ENCODE measurements at regions not wholly inside any gene's neighbourhood (a gene's known extent, or its start where the extent isn't known, plus 50 kb on each side); places are given as distances from the start of the nearest gene placed in this dataset.

GRCh38 chr1:67935560-67935959 is 102.3 kb upstream of the GNG12 start:
- no peaks in the 10 kb centered on the region for H3K27me3 ChIP-seq (ENCODE audit: control insufficient read depth in 4 of 4, insufficient read depth in 4 of 4, low read length in 3 of 4)

DNA sequence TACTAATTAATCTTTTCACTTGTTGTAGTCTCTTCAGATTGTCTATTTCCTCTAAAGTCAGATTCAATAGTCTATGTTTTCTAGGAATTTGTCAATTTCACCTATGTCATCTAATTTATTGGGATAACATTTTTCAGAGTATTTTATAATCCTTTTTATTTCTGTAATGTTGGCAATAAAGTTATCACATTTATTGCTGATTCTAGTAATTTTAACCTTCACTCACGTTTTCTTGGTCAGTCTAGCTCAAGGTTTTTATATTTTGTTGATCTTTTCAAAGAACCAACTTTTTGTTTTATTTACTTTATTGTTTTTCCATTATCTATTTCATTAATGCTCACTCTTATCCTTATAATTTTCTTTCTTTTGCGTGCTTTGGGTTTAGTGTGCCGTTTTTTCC is 97.9 kb upstream of the GNG12 start:
- no peak for DNase-seq (ENCODE audit: low spot score)
- Histone ChIP-seq H3K4me3 (ENCODE audit: low read depth in 1 of 3, low read length in 3 of 3) (no peak overlapping the region), H3K4me1 (ENCODE audit: control insufficient read depth in 4 of 4, insufficient read depth in 4 of 4, low read length in 3 of 4) (no peaks in the 10 kb centered on the region), H3K9me3 (ENCODE audit: control insufficient read depth in 4 of 4, low read length in 3 of 4) (no peaks in the 10 kb centered on the region), H3K9ac (ENCODE audit: low read depth in 1 of 2, low read length in 2 of 2) (no peak overlapping the region), H3K27ac (ENCODE audit: low read depth in 1 of 2, low read length in 2 of 2) (no peak overlapping the region), H3K36me3 (ENCODE audit: control insufficient read depth in 4 of 4, insufficient read depth in 3 of 4, low read depth in 1 of 4, low read length in 3 of 4) (no peaks in the 10 kb centered on the region), H3K27me3 (ENCODE audit: control insufficient read depth in 4 of 4, insufficient read depth in 4 of 4, low read length in 3 of 4) (no peaks in the 10 kb centered on the region)
- 81% methylated on average over 3 of the region's 3 CpGs for WGBS
- TF ChIP-seq FOXA1 (IDR thresholded peaks at IDR 0.05): no peak
- TF ChIP-seq HNF4A (conservative IDR thresholded peaks at IDR 0.05): no peak
- TF ChIP-seq RAD21 (IDR thresholded peaks at IDR 0.05): no peak
- TF ChIP-seq RXRA (IDR thresholded peaks at IDR 0.05): no peak

More at GRCh38 chr1:67935560-67935959, 102.3 kb upstream of the GNG12 start:
- no peaks in the 10 kb centered on the region for H3K36me3 ChIP-seq (ENCODE audit: control insufficient read depth in 4 of 4, insufficient read depth in 3 of 4, low read depth in 1 of 4, low read length in 3 of 4)
- 95% methylated on average over 1 of the region's 1 CpG for WGBS
- DNase-seq (ENCODE audit: low spot score): no peak
- TF ChIP-seq HNF4A (conservative IDR thresholded peaks at IDR 0.05) (no peak), TAF1 (conservative IDR thresholded peaks at IDR 0.05) (no peak)
- TF ChIP-seq, protein P1, sequence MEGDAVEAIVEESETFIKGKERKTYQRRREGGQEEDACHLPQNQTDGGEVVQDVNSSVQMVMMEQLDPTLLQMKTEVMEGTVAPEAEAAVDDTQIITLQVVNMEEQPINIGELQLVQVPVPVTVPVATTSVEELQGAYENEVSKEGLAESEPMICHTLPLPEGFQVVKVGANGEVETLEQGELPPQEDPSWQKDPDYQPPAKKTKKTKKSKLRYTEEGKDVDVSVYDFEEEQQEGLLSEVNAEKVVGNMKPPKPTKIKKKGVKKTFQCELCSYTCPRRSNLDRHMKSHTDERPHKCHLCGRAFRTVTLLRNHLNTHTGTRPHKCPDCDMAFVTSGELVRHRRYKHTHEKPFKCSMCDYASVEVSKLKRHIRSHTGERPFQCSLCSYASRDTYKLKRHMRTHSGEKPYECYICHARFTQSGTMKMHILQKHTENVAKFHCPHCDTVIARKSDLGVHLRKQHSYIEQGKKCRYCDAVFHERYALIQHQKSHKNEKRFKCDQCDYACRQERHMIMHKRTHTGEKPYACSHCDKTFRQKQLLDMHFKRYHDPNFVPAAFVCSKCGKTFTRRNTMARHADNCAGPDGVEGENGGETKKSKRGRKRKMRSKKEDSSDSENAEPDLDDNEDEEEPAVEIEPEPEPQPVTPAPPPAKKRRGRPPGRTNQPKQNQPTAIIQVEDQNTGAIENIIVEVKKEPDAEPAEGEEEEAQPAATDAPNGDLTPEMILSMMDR (IDR thresholded peaks at IDR 0.05; ENCODE audit: low read depth, low read length, missing input control): no peak
- no peak overlapping the region for H3K4me3 ChIP-seq (ENCODE audit: low read depth in 1 of 3, low read length in 3 of 3)
- no peaks in the 10 kb centered on the region for H3K9me3 ChIP-seq (ENCODE audit: control insufficient read depth in 4 of 4, low read length in 3 of 4)
- no peak overlapping the region for H3K9ac ChIP-seq (ENCODE audit: low read depth in 1 of 2, low read length in 2 of 2)
- H3K27ac ChIP-seq (ENCODE audit: low read depth in 1 of 2, low read length in 2 of 2): no peak overlapping the region
- no peaks in the 10 kb centered on the region for H3K4me1 ChIP-seq (ENCODE audit: control insufficient read depth in 4 of 4, insufficient read depth in 4 of 4, low read length in 3 of 4)

DNA sequence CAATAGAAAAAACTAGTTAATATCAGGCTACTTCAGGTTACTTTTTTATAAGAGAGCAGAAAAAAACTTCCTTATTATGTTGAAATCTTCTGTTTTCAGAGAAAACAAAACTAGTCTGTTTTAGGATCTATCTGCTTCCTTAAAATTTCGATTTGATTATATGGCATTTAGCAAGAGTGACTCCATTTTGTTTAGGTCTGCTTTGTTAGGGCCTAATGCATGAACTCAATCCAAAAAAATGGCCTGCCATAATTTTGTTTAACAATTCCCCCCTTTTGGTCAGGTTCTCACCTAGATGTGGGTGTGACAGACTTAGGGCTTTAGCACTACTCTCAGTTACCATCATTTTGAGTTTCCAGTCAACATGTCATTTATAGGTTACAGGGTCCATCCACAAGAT is 89.8 kb upstream of the GNG12 start:
- H3K4me3 ChIP-seq (ENCODE audit: low read depth in 1 of 3, low read length in 3 of 3): no peak overlapping the region
- WGBS: 66% methylated on average over 1 of the region's 1 CpG
- TF ChIP-seq TAF1 (conservative IDR thresholded peaks at IDR 0.05) (no peak), FOXA2 (IDR thresholded peaks at IDR 0.05) (no peak), NR2F2 (IDR thresholded peaks at IDR 0.05) (no peak), FOXA1 (IDR thresholded peaks at IDR 0.05) (no peak), RAD21 (IDR thresholded peaks at IDR 0.05) (no peak), GABPA (IDR thresholded peaks at IDR 0.05 in 1 of 2, conservative IDR thresholded peaks at IDR 0.05 in 1 of 2) (no peak), JUND (IDR thresholded peaks at IDR 0.05) (no peak), YY1 (IDR thresholded peaks at IDR 0.05) (no peak), HNF4G (IDR thresholded peaks at IDR 0.05) (no peak), EGR1 (IDR thresholded peaks at IDR 0.05; ENCODE audit: low read depth in 2 of 2) (no peak)
- TF ChIP-seq, protein P2, sequence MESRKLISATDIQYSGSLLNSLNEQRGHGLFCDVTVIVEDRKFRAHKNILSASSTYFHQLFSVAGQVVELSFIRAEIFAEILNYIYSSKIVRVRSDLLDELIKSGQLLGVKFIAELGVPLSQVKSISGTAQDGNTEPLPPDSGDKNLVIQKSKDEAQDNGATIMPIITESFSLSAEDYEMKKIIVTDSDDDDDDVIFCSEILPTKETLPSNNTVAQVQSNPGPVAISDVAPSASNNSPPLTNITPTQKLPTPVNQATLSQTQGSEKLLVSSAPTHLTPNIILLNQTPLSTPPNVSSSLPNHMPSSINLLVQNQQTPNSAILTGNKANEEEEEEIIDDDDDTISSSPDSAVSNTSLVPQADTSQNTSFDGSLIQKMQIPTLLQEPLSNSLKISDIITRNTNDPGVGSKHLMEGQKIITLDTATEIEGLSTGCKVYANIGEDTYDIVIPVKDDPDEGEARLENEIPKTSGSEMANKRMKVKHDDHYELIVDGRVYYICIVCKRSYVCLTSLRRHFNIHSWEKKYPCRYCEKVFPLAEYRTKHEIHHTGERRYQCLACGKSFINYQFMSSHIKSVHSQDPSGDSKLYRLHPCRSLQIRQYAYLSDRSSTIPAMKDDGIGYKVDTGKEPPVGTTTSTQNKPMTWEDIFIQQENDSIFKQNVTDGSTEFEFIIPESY (IDR thresholded peaks at IDR 0.05): no peak
- TF ChIP-seq, protein P1 (IDR thresholded peaks at IDR 0.05; ENCODE audit: low read depth, low read length, missing input control): no peak
- TF ChIP-seq, protein P3, sequence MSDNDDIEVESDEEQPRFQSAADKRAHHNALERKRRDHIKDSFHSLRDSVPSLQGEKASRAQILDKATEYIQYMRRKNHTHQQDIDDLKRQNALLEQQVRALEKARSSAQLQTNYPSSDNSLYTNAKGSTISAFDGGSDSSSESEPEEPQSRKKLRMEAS (IDR thresholded peaks at IDR 0.05): no peak
- TF ChIP-seq, protein P4, sequence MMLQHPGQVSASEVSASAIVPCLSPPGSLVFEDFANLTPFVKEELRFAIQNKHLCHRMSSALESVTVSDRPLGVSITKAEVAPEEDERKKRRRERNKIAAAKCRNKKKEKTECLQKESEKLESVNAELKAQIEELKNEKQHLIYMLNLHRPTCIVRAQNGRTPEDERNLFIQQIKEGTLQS (IDR thresholded peaks at IDR 0.05): no peak
- TF ChIP-seq, protein P5, sequence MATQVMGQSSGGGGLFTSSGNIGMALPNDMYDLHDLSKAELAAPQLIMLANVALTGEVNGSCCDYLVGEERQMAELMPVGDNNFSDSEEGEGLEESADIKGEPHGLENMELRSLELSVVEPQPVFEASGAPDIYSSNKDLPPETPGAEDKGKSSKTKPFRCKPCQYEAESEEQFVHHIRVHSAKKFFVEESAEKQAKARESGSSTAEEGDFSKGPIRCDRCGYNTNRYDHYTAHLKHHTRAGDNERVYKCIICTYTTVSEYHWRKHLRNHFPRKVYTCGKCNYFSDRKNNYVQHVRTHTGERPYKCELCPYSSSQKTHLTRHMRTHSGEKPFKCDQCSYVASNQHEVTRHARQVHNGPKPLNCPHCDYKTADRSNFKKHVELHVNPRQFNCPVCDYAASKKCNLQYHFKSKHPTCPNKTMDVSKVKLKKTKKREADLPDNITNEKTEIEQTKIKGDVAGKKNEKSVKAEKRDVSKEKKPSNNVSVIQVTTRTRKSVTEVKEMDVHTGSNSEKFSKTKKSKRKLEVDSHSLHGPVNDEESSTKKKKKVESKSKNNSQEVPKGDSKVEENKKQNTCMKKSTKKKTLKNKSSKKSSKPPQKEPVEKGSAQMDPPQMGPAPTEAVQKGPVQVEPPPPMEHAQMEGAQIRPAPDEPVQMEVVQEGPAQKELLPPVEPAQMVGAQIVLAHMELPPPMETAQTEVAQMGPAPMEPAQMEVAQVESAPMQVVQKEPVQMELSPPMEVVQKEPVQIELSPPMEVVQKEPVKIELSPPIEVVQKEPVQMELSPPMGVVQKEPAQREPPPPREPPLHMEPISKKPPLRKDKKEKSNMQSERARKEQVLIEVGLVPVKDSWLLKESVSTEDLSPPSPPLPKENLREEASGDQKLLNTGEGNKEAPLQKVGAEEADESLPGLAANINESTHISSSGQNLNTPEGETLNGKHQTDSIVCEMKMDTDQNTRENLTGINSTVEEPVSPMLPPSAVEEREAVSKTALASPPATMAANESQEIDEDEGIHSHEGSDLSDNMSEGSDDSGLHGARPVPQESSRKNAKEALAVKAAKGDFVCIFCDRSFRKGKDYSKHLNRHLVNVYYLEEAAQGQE (IDR thresholded peaks at IDR 0.05): no peak
- no peaks in the 10 kb centered on the region for H3K27me3 ChIP-seq (ENCODE audit: control insufficient read depth in 4 of 4, insufficient read depth in 4 of 4, low read length in 3 of 4)
- no peak overlapping the region for H3K9ac ChIP-seq (ENCODE audit: low read depth in 1 of 2, low read length in 2 of 2)
- DNase-seq (ENCODE audit: low spot score): no peak
- no peak overlapping the region for H3K27ac ChIP-seq (ENCODE audit: low read depth in 1 of 2, low read length in 2 of 2)
- H3K36me3 ChIP-seq (ENCODE audit: control insufficient read depth in 4 of 4, insufficient read depth in 3 of 4, low read depth in 1 of 4, low read length in 3 of 4): no peaks in the 10 kb centered on the region
- H3K4me1 ChIP-seq (ENCODE audit: control insufficient read depth in 4 of 4, insufficient read depth in 4 of 4, low read length in 3 of 4): no peaks in the 10 kb centered on the region
- H3K9me3 ChIP-seq (ENCODE audit: control insufficient read depth in 4 of 4, low read length in 3 of 4): no peaks in the 10 kb centered on the region

All from liver (tissue), 8 donors.